ENCODE measurements at regions not wholly inside any gene's neighbourhood (a gene's known extent, or its start where the extent isn't known, plus 50 kb on each side); places are given as distances from the start of the nearest gene placed in this dataset.

DNA sequence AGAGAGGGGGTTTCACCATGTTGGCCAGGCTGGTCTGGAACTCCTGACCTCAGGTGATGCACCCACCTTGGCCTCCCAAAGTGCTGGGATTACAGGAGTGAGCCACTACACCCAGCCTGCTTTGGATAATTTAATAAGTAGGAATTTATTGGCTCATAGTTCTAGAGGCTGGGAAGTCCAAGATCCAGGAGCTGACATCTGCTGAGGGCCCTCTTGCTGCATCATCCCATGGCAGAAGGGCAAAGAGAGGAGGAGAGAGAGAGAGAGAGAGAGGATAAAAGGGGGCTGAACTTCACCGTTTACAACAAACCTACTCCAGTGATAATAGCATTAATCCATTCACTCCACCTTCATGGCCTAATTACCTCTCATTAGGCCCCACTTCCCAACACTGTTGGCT lies 62.0 kb upstream of the HES1 start:
- no peak for TF ChIP-seq POLR2A (IDR thresholded peaks at IDR 0.05)
- TF ChIP-seq, protein P1, sequence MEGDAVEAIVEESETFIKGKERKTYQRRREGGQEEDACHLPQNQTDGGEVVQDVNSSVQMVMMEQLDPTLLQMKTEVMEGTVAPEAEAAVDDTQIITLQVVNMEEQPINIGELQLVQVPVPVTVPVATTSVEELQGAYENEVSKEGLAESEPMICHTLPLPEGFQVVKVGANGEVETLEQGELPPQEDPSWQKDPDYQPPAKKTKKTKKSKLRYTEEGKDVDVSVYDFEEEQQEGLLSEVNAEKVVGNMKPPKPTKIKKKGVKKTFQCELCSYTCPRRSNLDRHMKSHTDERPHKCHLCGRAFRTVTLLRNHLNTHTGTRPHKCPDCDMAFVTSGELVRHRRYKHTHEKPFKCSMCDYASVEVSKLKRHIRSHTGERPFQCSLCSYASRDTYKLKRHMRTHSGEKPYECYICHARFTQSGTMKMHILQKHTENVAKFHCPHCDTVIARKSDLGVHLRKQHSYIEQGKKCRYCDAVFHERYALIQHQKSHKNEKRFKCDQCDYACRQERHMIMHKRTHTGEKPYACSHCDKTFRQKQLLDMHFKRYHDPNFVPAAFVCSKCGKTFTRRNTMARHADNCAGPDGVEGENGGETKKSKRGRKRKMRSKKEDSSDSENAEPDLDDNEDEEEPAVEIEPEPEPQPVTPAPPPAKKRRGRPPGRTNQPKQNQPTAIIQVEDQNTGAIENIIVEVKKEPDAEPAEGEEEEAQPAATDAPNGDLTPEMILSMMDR (IDR thresholded peaks at IDR 0.05), result no peak
- Histone ChIP-seq H3K27me3 (no peaks in the 10 kb centered on the region), H3K4me1 (replicated peaks in 1 of 2) (peaks cover 10 to 19% of the 10 kb centered on the region in 2 donors), H3K4me3 (no peak overlapping the region), H3K27ac (no peak overlapping the region), H3K36me3 (replicated peaks in 1 of 2) (no peaks in the 10 kb centered on the region), H3K9me3 (replicated peaks in 1 of 3) (no peaks in the 10 kb centered on the region)
- 91 to 100% (median 94%) methylated on average over 1 of the region's 1 CpG for WGBS, 4 donors
- intact Hi-C loops (cut with DNase I), result no loop called here
- no peak for DNase-seq

DNA sequence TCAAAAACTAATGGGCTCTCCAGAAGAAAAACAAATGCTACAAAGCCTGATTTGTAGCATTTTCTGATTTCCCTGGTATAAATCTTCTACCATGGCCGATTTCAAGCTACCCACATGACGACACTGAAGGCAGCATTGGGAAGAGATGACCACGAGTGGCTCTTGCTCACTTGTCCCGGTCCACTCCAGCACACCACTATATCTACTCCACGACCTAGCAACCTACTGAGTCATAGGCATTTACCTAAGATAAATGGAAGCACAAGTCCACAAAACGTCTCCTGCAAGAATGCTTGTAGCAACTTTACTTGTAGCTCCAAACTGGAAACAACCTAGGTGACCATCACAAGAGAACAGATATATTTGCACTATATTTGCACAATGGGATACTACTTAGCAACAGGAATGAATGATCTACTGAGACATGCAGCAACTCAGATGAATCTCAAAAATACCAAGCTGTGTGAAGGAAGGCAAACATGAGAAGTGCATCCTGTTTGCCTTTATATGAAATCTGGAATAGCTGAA lies 60.8 kb upstream of the HES1 start:
- intact Hi-C loops (cut with DNase I), result no loop called here
- Histone ChIP-seq H3K27ac (no peak overlapping the region), H3K4me3 (no peak overlapping the region), H3K9me3 (replicated peaks in 1 of 3) (no peaks in the 10 kb centered on the region), H3K27me3 (no peaks in the 10 kb centered on the region), H3K4me1 (replicated peaks in 1 of 2) (peaks cover 10 to 16% of the 10 kb centered on the region in 2 donors), H3K36me3 (replicated peaks in 1 of 2) (no peaks in the 10 kb centered on the region)
- no peak for TF ChIP-seq POLR2A (IDR thresholded peaks at IDR 0.05)
- TF ChIP-seq, protein P1 (IDR thresholded peaks at IDR 0.05), result no peak
- DNase-seq, result no peak
- 79 to 88% (median 81%) methylated on average over 6 of the region's 6 CpGs for WGBS, 4 donors

DNA sequence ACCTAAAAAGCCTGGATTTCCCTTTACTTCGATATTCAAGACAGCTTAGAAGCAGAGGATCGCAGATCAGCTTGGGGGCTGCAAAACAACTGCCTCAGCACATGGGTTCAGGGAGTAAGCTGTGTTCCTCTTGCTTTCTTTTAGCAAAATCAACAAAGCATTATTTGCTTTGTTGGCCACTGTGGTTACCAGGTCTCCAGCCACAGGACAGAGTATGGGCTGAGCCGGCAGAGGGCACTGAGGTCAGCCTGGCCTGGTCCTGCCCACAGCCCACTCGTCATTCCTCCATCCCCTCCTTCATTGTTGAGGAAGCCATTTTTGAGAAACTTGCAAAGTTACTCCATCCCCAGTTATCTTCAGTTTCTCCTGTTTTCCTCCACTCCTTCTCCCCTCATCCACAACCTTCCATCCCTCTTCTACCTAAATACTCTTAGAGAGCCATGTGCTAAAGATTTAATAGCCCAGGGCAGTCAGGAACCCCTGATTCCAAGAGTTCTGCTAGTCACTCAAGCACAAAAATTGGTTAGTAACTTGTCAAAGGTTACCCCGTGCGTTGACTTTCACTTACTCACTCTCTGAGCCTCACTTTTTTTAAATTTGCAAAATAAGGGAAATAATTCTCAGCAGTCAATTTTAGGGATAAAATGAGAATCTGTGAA lies 60.0 kb upstream of the HES1 start:
- H3K4me1 ChIP-seq (replicated peaks in 1 of 2), result peaks cover 4 to 10% of the 10 kb centered on the region in 2 donors
- TF ChIP-seq, protein P1 (IDR thresholded peaks at IDR 0.05), result no peak
- TF ChIP-seq POLR2A (IDR thresholded peaks at IDR 0.05), result no peak
- DNase-seq, result no peak
- no peak overlapping the region for H3K4me3 ChIP-seq
- 85 to 92% (median 90%) methylated on average over 6 of the region's 6 CpGs for WGBS, 4 donors
- H3K36me3 ChIP-seq (replicated peaks in 1 of 2), result no peaks in the 10 kb centered on the region
- intact Hi-C loops (cut with DNase I), result no loop called here
- no peaks in the 10 kb centered on the region for H3K9me3 ChIP-seq (replicated peaks in 1 of 3)
- H3K27ac ChIP-seq, result no peak overlapping the region
- H3K27me3 ChIP-seq, result no peaks in the 10 kb centered on the region

DNA sequence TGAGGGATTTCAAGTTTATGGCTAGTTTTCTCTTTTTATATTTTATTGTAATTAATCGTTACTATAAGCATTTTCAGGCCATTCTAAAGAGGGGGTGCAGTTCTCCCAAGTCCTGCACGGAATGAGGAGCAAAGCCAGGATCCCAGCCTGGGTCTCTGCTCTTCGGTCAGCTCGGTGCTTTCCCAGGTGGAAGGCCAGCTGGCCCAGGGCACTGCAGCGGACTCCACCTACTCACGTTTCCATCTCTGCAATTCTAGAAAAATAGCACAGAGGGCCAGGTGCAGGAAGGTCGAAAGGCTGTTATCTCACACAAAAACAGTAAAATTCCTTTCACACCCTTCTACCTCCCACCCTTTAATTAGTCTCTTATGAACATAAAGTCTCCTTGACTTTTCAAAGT lies 59.5 kb upstream of the HES1 start:
- DNase-seq, result no peak
- H3K4me1 ChIP-seq (replicated peaks in 1 of 2), result peaks cover 1 to 6% of the 10 kb centered on the region in 2 donors
- TF ChIP-seq, protein P1 (IDR thresholded peaks at IDR 0.05), result no peak
- TF ChIP-seq POLR2A (IDR thresholded peaks at IDR 0.05), result no peak
- no peaks in the 10 kb centered on the region for H3K9me3 ChIP-seq (replicated peaks in 1 of 3)
- H3K36me3 ChIP-seq (replicated peaks in 1 of 2), result no peaks in the 10 kb centered on the region
- no peaks in the 10 kb centered on the region for H3K27me3 ChIP-seq
- H3K27ac ChIP-seq, result no peak overlapping the region
- no peak overlapping the region for H3K4me3 ChIP-seq
- intact Hi-C loops (cut with DNase I), result no loop called here
- 85 to 97% (median 91%) methylated on average over 6 to 7 of the region's 7 CpGs for WGBS, 4 donors

Data from adrenal gland (tissue), 9 donors.